Anterior cingulate cortex (tissue), 58 donors: ENCODE measurements at regions not wholly inside any gene's neighbourhood (a gene's known extent, or its start where the extent isn't known, plus 50 kb on each side); places are given as distances from the start of the nearest gene placed in this dataset.
"Not testable (repeated sequence)": the region's sequence is repeated elsewhere in the genome, so short reads cannot be mapped to it uniquely, and the experiment has no call there.

Source experiments
- DNase-seq, 58 donors: peaks; one replicate each; lab custom pipeline; 2025; lab: John Stamatoyannopoulos, UW

- no peak for DNase-seq
Observed at GRCh38 chr9:90505695-90506094, 136.9 kb downstream of the DIRAS2 start.

- not testable (repeated sequence) for DNase-seq
Observed at GRCh38 chr9:90506402-90506801, 136.2 kb downstream of the DIRAS2 start.

DNA sequence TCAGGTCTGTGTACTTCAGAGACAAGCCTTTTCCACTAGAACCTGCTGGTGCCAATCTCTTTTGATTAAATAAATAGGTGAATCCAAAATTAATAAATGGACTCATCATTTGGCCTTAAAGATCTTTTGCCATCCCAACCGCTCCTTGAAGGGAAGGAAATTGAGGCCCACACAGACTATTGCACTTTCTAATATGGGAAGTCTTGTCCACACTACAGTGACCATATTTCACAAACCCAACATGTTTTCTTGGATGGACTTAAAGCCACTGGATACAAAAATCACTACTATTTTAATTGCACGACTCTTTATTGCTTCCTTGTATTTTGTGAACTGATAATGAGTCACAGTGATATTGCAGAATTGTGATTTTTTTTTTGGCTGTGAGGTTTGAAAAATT is 135.0 kb downstream of the DIRAS2 start:
- no peak for DNase-seq

- no peak for DNase-seq
Observed at GRCh38 chr9:90508940-90509339, 133.7 kb downstream of the DIRAS2 start.

- DNase-seq: no peak
Observed at GRCh38 chr9:90511711-90512110, 130.9 kb downstream of the DIRAS2 start.

DNA sequence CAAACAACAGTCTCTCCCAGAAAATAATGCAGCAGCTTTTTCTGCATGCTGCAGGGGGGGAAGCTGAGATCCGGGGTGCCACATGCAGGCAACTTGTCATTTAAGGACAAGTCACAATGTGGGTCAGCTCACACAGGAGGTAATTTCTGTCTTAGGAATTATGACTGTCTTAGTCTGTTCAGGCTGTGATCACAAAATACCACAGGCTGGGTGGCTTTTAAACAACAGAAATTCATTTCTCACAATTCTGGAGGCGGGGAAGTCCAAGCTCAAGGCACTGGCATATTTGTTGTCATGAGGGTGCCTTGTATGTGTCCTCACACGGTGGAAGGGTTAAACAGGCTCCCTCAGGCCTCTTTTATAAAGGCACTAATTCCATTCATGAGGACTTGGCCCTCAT is 127.7 kb downstream of the DIRAS2 start:
- DNase-seq: no peak

DNA sequence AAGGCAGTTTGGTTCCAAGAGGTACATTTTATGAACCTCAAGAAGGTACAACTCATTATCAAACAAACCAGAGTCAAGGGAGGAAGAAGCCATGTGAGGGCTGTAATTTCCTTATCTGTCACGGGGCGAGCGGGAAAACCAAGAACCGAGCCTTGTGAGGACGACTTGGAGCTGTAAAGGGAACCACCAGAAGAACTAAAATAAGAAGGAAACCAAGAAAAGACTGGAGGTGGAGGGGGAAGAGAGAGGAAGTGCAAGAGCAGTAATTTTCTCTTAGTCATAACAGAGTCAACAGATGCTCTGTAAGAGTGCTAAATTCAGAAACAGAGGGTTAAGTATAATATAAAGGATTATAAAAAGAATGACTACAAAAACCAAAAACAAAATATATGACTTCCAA is 127.1 kb downstream of the DIRAS2 start:
- peak in 4 of 58 donors; percentile 3 to 36 (median 11) for DNase-seq

GRCh38 chr9:90517103-90517502 is 125.5 kb downstream of the DIRAS2 start:
- DNase-seq: no peak

DNA sequence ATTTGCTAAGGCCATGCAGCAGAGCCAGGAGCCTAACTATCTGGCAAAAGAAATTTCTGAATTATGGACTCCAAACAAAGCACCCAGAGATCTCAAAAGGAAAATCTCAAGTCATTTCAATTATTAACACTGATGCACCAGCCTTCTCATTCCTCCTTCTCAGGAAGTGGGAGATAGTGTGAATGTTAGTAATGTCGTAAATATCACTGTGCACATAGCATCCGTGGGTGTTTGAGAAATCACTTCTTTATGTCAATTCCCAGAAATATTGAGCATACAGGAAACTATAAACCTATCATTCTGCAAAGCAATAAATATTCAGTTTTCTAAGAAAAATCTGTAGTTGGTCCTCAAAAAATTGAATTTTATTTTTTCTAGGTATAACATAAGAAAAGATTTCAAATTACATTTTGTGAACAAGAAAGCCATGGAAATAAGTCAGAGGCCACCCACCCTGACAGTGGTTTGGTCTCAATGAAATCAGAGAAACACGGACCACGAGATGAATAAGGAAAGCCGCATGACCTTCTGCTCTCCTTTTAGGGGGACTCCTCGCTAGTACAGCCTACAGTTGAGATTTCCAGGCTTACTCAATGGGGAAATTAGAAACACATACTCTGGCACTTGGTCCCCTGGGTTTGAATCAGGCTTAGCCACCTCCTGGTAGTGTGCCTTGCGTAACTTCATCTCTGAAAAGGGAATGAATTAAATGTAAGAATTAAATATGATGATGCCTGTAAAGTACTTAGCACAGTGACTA is 120.6 kb downstream of the DIRAS2 start:
- DNase-seq: no peak

- DNase-seq: no peak
Observed at GRCh38 chr9:90523958-90524357, 118.7 kb downstream of the DIRAS2 start.

- DNase-seq: no peak
Observed at GRCh38 chr9:90526386-90526785, 116.2 kb downstream of the DIRAS2 start.

- not testable (repeated sequence) for DNase-seq
Observed at GRCh38 chr9:90536094-90536493, 106.5 kb downstream of the DIRAS2 start.

- DNase-seq: no peak
Observed at GRCh38 chr9:90538566-90538965, 104.1 kb downstream of the DIRAS2 start.

DNA sequence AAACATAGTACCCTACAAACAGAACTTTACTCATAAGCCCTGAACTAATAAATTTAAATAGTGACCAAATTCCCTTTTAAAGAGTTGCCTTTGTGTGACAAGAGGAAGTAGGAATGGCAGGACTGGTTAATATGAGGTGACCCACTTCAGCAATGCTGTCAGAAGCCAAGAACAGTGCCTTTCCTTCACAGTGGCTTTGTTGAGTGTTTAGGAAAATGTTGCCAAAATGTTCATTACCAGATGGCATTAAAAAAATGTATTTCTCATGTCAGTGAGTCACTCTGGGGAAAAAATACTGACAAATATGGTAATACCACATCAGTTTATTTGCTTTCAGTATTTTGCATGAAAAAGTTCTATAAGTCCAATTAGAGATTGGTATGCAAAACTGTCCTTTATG is 103.3 kb downstream of the DIRAS2 start:
- DNase-seq: no peak

GRCh38 chr9:90540734-90541133 is 101.9 kb downstream of the DIRAS2 start:
- DNase-seq: no peak

GRCh38 chr9:90544488-90544887 is 98.1 kb downstream of the DIRAS2 start:
- DNase-seq: no peak

DNA sequence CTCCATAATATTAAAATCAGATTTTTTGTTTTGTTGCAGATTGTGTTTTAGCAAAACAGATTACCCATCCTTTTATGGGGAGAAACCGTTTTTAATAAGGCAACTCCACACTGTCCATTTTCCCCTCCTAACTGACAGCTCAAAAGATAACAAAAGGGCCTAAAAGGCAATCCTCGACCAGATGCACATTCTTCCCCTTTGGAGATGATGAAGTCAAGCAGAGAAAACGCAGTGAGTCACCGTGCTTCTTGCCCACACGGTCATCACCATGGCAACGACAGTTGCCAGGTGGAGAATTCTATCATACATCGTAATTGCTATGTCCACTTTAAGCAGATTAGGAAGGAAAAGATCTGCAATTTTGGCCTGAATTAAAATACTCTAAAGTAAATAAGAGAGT is 96.4 kb downstream of the DIRAS2 start:
- peak in 12 of 58 donors; percentile 0 to 57 (median 14) for DNase-seq

DNA sequence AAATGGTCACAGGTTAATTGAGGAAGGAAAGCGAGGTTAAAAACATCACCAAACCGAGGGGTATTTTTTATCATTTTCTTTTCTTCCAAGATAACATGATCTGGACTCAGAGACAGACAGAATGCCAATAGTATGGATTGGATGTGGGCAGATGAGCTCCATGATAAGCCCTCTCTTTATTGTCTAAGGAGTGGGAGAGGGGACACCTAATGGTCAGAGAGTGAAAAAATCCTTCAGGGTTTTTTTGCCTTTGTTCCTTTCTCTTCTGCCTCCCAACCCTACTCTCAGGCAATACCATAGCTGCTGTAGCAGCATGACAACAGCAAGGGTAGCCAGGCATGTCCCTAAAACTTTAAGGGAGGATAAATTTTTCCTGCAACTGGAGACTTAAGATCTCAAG is 94.7 kb downstream of the DIRAS2 start:
- DNase-seq: no peak

GRCh38 chr9:90552317-90552716 is 90.3 kb downstream of the DIRAS2 start:
- no peak for DNase-seq

DNA sequence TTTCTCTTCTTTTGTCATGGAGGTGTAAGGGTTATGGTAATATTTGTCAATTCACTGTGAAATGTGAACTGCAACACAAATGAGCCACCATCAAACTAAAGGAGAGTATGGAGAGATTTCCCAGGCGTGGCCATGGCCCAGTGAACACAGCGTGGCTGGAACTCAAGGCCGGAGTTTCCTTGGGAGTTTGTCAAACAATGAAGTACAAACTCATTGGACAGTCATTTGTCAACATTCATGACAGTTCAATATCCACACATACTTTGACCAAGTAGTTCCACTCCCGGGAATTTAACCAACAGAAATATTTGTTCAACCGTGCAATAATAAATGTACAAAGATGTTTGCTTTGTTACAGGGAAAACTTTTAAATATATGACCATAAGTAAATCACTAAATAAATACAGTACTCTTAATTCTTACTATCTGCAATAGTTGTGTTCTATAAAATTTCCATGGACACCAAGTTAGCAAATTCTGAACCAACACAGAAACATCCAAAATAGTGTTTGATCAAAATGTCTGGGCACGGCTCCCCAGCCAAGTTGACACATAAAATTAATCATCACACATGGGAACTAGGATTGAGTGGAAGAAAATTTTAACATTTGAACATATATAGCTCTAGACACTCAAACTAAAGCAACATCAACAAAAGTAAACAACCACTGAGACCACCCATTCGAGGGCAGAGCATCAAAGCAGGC is 87.1 kb downstream of the DIRAS2 start:
- DNase-seq: peak in 1 of 58 donors; percentile 8

DNA sequence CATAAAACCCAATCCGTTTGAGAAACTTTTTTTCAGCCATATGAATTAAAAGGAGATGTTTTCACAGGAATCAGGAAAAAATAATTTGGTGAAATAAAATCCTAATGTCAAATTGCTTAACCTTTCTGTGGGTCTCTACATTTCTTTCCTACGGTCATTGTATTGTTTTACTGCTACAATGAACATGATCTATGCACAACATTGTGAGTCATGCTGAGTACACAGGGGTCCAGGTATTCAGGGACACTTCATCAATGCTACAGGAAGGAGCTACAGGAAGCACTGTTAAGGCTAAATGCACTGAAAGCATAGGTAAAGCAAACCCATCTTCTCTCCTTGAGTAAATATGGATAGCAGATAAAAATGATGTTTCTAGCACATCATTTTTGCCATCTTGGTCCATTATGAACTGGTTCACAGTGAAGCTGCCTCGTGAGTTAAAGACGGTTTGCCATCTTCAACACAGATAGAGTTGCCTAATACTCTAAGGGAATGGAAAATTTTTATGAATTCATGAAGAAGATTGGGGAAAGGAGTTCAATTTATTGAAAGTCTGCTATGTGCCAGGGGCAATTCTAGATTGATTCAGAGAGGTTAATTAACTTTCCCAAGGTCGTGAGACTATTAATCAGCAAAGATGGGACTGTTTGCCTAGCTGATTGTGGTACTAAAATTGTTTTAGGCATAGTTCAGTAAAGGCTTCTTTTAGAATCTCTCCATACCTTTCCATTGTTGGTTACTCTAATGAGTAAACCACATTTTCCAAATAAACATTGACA is 85.5 kb downstream of the DIRAS2 start:
- DNase-seq: no peak
